ENCODE measurements at regions not wholly inside any gene's neighbourhood (a gene's known extent, or its start where the extent isn't known, plus 50 kb on each side); places are given as distances from the start of the nearest gene placed in this dataset.
"Not testable (repeated sequence)": the region's sequence is repeated elsewhere in the genome, so short reads cannot be mapped to it uniquely, and the experiment has no call there.

DNA sequence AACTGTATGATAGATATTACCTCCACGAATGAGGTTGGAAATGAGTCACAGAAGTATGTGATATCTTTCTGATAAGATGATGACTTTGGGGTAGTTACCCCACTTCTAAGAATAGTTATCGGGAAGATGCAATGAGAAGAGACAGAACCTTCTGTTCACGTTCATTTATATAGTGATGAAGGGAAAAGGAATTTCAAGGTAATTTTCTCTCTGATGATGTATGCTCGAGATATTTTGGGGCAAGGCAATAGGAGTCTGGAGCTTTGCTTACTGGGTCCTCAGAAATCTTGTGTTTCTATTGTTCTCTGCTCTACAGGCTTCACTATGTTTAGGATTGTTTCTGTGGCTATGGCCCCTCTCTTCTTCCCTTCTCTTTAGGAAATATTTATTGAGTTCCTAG is 1389.6 kb downstream of the CDH8 start:
- DNase-seq, result no peak

DNA sequence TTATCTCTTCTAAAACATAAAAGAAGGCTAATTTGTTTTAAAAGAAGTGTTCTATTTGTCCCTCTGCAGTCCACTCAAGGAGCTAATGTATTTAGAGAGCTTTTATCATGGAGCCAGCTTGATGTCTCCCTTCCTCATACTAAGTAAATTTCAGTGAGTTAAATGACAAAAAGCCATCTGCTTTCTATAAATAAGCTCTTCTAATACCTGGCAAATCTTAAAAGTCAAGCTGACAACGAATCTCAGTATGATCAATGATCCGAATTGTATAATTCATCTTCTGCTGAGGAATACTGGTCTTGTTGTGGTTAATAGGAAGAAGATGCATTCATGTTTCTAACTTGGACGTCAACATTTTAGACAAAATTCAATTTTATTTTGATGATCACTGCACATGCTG is 1390.7 kb downstream of the CDH8 start:
- no peak for DNase-seq

DNA sequence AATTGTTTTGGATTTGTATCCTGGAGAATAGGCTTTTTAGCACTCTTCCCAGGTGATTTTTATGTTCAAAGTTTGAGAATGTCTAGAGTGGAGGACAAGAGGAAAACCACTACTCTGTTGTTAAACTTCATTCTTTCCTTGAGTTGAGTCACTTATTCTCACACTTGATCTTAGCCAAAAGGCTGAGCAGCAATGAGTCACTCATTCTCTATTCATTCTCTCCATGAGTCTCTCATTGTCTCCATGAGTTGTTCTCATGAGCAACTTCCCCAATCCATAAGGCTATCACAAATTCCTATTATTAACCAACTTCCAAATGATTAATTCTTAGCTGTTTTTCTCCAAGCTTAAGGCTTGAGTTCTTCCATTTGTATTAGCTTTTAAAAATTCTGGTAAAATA is 1393.3 kb downstream of the CDH8 start:
- no peak for DNase-seq

- DNase-seq, result no peak
These were observed 1395.1 kb downstream of the CDH8 start for GRCh38 chr16:60641067-60641665.

- no peak for DNase-seq
These were observed 1396.2 kb downstream of the CDH8 start for GRCh38 chr16:60640038-60640437.

DNA sequence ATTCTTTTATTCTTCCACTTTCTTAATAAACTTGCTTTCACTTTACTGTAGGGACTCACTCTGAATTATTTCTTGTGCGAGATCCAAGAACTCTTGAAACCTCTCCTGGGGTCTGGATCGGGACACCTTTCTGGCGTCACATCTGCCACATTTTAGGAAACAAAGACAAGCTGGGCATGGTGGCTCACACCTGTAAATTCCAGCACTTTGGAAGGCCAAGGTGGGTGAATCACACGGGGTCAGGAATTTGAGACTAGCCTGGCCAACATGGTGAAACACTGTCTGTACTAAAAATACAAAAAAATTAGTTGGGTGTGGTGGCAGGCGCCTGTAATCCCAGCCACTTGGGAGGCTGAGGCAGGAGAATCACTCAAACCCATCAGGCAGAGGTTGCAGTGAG is 1399.6 kb downstream of the CDH8 start:
- peak; percentile 65 for DNase-seq

GRCh38 chr16:60636117-60636516 is 1400.1 kb downstream of the CDH8 start:
- DNase-seq, result peak; percentile 86

- no peak for DNase-seq
These were observed 1400.7 kb downstream of the CDH8 start for GRCh38 chr16:60635548-60635947.

DNA sequence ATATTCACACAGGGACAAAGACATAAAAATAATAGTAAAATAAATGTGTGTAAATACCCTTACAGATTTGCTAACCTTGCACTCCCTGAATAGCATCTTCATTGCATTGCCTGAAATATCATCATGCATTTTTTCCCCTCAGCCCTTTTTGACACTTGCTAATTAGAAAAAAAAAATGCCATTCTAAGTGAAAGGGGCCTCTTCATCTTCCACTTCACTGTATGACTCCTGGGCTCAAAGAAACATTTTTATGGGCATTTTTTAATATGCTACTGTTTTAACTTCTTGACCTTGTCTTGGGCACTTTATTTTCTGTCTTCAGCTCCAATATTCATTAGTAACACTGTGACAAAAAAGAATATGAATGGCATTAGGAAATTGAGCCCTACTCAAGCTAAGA is 1424.4 kb downstream of the CDH8 start:
- DNase-seq, result no peak

DNA sequence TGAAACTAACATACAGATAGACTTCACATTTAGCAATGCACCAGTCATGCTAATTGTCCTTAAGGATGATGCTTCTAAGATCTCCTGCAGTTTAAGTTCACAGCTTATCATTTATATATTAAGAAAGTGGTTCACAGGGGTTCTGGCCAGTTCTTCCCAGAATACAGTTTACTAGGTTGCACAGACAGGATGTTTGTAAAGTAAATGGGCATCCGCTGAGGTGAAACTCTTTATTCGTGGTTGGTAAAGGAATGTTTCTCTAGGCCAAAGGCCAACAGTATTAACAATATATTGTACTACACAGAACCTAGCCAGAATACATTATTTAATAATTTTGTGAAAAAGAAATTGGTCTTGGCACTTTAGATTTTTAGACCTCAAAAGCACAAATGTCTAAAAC is 1427.3 kb downstream of the CDH8 start:
- no peak for DNase-seq

GRCh38 chr16:60605652-60606051 is 1430.6 kb downstream of the CDH8 start:
- not testable (repeated sequence) for DNase-seq

GRCh38 chr16:60605176-60605575 is 1431.1 kb downstream of the CDH8 start:
- DNase-seq, result peak; percentile 65

DNA sequence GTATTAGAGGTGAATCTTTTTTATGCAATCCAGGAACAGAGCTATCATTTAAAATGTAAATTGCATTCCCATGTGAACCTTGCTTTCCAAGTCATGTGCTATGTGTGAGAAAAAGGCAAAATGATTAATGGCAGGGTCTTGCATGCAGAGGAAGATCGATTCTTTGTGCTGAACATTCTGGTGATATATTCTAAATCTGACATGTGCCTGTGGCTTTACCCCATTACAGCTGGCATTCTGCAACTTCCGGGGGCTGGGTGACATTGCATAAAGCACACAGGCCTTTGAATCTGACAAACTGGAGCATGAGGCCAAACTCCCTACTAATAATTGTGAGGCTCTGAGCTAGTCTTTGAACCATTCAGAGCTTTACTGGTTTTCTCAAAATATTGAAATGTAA is 1449.7 kb downstream of the CDH8 start:
- no peak for DNase-seq

GRCh38 chr16:60582528-60582927 is 1453.7 kb downstream of the CDH8 start:
- no peak for DNase-seq

- DNase-seq, result no peak
These were observed 1469.3 kb downstream of the CDH8 start for GRCh38 chr16:60566901-60567300.

DNA sequence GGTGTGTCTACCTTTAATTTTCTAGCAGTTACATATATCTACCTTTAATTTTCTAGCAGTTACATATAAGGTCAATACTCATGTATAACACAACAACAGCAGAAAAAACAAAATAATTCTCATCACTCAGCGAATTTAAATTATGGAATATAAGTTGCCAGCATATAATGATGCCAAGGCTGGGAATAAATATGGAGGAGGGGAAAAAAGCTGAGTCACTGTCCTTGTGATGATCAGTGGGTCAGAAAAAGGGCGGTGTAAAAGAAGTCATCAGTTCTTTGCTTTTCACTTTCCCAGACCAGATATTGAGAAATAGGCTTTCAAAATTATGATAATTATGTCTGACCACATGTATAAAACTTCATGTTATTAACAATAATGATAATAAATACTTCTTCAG is 1471.7 kb downstream of the CDH8 start:
- DNase-seq, result no peak

DNA sequence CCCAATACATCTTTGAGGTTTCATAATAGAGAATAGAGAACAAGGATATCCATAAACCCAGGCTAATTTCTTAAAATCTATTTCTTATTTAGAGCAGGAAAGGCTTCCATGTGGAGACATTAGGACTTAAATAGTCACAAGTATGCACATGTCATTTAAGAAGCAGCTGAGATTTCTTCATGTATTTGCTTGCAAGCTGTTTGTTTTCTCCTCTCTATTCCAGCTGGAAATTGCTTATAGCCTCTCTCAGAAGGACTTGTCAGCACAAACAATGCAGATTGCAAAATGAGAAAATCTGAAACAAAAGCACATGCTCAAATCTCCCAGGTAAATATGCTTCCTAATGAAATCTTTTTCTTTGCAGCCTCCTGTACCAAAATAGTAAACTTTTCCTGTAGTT is 1473.1 kb downstream of the CDH8 start:
- DNase-seq, result no peak

DNA sequence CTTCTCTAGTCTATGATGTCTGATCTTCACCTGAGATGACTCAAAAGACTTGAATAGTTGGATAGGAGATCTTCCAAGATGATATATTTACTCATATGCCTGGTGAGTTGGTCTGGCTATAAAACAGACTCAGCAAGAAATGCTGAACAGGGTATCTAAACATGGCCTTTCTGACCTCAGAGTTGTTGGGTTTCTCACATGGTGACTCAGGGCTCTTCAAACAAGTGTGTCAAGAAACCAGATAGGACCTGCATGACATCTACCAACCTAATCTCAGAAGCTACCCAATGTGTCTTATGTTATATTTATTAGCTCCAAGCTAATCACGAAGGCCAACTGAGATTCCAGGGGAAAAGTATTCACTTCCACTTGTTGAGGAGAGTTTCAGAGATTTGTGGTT is 1477.3 kb downstream of the CDH8 start:
- DNase-seq, result no peak

- no peak for DNase-seq
These were observed 1483.0 kb downstream of the CDH8 start for GRCh38 chr16:60553090-60553757.

DNA sequence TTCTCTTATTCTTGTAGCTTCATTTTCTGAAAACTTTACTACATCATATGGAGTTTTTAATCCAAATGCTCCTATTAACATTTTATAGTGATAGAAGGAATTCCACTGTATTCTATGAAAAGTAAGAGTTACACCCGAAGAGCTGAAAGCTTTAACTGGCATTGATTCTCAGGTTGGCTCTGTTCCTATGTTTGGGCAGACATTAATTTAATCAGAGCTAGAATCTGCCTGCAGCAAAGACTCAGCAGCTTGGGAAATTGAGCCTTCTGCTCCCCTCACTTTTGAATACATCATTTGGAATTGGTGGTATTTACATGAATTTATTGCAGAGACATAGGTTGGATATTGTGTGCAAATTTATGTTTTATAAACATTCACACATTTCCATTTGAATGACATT is 1494.7 kb downstream of the CDH8 start:
- no peak for DNase-seq

DNA sequence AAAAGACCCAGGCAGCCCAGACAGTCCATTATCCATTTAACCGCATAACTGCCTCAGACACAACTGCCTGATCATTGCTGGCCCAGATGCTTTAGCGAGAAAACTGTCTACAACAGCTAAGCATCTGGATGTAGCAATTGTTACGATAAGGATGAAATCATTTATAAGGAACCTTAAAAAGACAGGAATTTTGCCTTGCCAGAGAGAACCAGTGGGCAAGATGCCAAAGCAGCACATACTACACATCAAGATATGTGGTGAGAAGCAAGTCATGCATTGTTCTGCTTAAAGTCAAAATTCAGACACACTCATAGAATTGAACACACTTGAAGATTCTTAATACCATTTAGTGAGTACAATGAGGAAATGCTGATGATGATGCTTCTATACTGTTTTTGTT is 1525.3 kb downstream of the CDH8 start:
- no peak for DNase-seq

DNA sequence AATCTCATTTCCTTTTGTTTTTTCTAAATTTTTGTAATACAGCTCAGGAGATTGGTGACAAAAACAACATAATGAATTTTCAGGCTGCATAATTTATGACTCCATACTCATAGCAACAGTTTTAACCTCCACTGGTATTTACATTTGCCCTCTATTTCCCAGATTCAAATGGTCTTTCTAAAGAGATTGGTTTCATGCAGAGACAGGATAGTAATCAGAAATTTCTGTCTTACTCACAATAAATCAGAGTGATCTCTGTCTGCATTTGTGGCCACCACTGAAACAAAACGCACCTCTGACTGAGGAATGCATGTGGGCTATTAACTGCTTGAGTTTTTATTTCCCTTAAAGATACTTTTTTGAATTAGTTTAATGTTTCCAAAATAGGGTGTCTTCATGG is 1526.0 kb downstream of the CDH8 start:
- DNase-seq, result no peak

DNA sequence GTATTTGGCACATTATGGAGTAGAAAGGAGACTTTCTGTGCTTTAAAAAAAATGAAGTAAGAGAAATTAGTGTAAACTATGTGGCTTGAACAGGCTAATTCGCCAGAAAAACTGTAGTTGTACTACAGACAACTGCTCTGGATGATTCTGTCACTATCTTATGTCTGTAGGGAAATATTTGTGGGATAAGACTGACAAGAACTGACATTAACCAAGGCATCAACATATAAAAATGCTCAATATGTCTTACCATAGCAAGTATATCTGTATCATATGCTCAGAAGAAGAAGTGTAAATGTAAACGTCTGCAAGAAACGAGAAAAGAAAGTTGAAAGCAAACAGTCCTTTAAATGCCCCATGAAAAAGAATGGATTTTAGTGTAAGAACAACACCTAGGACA is 1545.0 kb downstream of the CDH8 start:
- DNase-seq, result no peak

- no peak for DNase-seq
These were observed 1550.3 kb downstream of the CDH8 start for GRCh38 chr16:60485872-60486489.

- no peak for DNase-seq
These were observed 1551.3 kb downstream of the CDH8 start for GRCh38 chr16:60484901-60485300.

Measured in islet precursor cell (in vitro differentiated cells).